ENCODE measurements at regions not wholly inside any gene's neighbourhood (a gene's known extent, or its start where the extent isn't known, plus 50 kb on each side); places are given as distances from the start of the nearest gene placed in this dataset.
"Not testable (repeated sequence)": the region's sequence is repeated elsewhere in the genome, so short reads cannot be mapped to it uniquely, and the experiment has no call there.

DNA sequence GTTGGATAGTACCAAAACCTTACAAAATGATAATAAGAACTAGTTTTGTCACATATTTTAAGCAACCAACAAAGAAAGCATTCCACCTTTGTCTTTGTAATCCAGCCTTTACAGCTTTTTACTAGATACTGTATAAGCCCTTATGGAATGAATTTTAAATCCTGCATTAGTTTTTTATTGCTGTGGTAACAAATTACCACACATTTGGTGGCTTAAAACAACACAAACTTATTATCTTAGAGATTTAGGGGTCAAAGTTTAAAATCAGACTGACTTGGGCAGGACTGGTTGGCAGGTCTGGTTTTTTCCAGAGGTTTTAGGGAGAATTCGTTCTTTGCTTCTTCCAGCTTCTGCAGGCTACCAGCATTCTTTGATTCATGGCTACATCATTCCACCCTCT, 108.5 kb upstream of the NLGN1 start:
- TF ChIP-seq, protein P1, sequence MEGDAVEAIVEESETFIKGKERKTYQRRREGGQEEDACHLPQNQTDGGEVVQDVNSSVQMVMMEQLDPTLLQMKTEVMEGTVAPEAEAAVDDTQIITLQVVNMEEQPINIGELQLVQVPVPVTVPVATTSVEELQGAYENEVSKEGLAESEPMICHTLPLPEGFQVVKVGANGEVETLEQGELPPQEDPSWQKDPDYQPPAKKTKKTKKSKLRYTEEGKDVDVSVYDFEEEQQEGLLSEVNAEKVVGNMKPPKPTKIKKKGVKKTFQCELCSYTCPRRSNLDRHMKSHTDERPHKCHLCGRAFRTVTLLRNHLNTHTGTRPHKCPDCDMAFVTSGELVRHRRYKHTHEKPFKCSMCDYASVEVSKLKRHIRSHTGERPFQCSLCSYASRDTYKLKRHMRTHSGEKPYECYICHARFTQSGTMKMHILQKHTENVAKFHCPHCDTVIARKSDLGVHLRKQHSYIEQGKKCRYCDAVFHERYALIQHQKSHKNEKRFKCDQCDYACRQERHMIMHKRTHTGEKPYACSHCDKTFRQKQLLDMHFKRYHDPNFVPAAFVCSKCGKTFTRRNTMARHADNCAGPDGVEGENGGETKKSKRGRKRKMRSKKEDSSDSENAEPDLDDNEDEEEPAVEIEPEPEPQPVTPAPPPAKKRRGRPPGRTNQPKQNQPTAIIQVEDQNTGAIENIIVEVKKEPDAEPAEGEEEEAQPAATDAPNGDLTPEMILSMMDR (IDR thresholded peaks at IDR 0.05; ENCODE audit: insufficient read depth, low read length, missing control alignments), result no peak
- POLR2A ChIA-PET, result no interaction called here
- DNase-seq (ENCODE audit: low read depth, low spot score), result no peak
- no peak overlapping the region for H3K4me3 ChIP-seq (ENCODE audit: low read depth, low read length)
- CTCF ChIA-PET, result no interaction called here

DNA sequence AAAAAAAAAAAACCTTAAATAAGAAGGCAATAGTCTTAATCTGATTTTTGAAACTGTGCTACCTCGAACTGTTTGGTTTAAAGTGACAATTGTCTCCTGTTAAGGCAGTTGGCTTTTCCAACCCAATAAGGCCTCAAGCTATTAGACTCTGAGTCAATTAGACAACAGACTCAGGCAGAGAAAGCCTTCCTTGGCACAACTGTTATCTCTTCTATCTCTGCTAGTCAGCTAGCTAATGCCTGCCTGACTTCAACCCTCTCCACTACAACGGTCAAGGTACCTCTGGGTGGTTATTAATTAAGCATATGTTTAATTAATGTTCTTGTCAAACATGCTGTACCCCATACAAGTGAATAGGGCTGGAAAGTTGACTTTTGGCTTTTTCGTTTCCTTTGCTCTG, 110.2 kb upstream of the NLGN1 start:
- CTCF ChIA-PET, result no interaction called here
- TF ChIP-seq, protein P1 (IDR thresholded peaks at IDR 0.05; ENCODE audit: insufficient read depth, low read length, missing control alignments), result no peak
- POLR2A ChIA-PET, result no interaction called here
- DNase-seq (ENCODE audit: low read depth, low spot score), result no peak
- H3K4me3 ChIP-seq (ENCODE audit: low read depth, low read length), result no peak overlapping the region

DNA sequence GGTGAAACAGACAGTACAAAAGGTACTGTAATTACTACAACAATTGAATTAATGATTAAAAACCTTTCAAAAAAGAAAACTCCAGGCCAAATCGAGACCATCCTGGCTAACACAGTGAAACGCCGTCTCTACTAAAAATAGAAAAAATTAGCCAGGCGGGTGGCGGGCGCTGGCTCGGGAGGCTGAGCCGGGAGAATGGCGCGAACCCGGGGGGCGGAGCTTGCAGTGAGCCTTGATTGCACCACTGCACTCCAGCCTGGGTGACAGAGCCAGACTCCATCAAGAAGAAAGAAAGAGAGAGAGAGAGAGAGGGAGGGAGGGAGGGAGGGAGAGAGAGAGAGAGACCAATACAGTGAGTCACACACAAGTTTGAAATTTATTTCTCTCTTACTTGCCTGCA, 111.0 kb upstream of the NLGN1 start:
- DNase-seq (ENCODE audit: low read depth, low spot score); POLR2A ChIA-PET; H3K4me3 ChIP-seq (ENCODE audit: low read depth, low read length); CTCF ChIA-PET: not testable (repeated sequence)

DNA sequence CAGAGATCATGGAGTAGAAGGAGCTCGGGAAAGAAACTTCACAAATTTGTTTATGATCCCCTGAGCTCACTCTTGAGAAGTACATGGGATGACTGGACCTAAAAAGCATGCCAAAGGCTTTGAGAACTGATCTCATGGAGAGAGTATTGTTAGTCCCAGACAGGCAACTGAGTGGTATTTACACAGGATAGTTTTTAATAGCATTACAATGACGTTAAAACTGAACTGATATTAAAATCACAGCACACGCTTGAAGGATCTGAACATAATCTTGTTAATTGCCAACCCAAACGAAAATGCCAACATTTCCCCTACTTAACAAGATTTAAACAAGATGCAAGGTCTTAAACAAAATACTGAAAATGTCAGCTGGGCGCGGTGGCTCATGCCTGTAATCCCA, 113.2 kb upstream of the NLGN1 start:
- ChIA-PET CTCF (no interaction called here), POLR2A (no interaction called here)
- no peak overlapping the region for H3K4me3 ChIP-seq (ENCODE audit: low read depth, low read length)
- DNase-seq (ENCODE audit: low read depth, low spot score), result no peak
- TF ChIP-seq, protein P1 (IDR thresholded peaks at IDR 0.05; ENCODE audit: insufficient read depth, low read length, missing control alignments), result no peak

DNA sequence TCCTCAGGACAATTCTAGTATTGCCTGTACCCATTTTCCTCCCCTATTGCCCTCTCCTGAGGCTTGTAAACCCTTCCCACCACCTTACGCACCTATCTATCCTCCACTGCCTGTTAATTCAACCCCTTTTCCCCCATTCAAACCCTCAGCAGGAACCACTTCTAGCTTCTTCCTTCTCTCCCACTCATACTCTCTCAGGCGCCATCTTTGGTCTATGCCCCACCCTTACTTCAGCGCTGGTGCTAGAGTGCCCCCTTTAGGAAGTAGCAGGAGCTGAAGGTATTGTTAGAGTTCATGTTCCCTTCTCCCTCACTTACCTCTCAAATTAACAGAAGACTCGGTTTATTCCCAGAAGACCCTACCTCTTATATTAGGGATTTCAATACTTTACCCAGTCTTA, 121.8 kb upstream of the NLGN1 start:
- DNase-seq (ENCODE audit: low read depth, low spot score), result no peak
- ChIA-PET CTCF (no interaction called here), POLR2A (no interaction called here)
- H3K4me3 ChIP-seq (ENCODE audit: low read depth, low read length), result no peak overlapping the region
- TF ChIP-seq, protein P1 (IDR thresholded peaks at IDR 0.05; ENCODE audit: insufficient read depth, low read length, missing control alignments), result no peak

DNA sequence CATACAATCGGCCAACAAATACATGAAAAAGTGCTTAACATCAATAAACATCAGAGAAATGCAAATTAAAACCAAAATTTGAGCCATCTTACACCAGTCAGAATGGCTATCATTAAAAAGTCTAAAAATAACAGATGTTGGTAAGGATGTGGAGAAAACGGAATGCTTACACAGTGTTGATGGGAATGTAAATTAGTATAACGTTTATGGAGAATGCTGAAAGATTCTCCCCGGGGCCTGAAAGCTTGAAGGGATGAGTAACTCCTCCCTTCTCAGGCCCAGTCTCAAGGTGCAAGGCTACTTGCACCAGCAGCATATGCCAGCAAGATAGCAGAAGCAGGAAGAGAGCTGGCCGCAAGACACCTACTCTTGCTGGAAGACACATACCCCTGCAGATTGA, 123.7 kb upstream of the NLGN1 start:
- POLR2A ChIA-PET, result no interaction called here
- no peak overlapping the region for H3K4me3 ChIP-seq (ENCODE audit: low read depth, low read length)
- DNase-seq (ENCODE audit: low read depth, low spot score), result no peak
- TF ChIP-seq, protein P1 (IDR thresholded peaks at IDR 0.05; ENCODE audit: insufficient read depth, low read length, missing control alignments), result no peak
- CTCF ChIA-PET, result no interaction called here

DNA sequence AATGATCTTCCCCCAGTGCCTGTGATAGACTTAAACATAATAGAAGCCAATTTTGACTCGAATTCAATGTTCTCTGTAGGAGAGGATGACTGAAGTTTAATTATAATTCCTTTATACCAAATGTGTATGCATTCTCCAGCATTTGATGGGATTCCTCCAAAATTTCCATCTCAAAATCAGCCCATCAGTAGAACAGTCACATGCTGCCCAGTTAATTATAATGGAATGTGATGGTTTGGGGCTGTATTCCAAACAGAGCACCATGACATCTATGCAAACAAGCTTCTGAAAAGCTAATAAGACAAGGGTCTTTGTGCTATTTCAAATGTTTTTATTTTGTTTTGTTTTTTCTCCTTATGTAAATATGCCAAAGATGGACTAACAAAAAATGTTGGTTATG, 127.7 kb upstream of the SPATA16 start:
- TF ChIP-seq, protein P1 (IDR thresholded peaks at IDR 0.05; ENCODE audit: insufficient read depth, low read length, missing control alignments), result no peak
- POLR2A ChIA-PET, result no interaction called here
- DNase-seq (ENCODE audit: low read depth, low spot score), result no peak
- CTCF ChIA-PET, result no interaction called here
- no peak overlapping the region for H3K4me3 ChIP-seq (ENCODE audit: low read depth, low read length)

Measured in AG04449 (cell line).